ENCODE measurements at regions not wholly inside any gene's neighbourhood (a gene's known extent, or its start where the extent isn't known, plus 50 kb on each side); places are given as distances from the start of the nearest gene placed in this dataset.

GRCh38 chr13:112202966-112203365, 136.0 kb downstream of the SOX1 start:
- Histone ChIP-seq H3K4me3 (ENCODE audit: low read length) (no peak overlapping the region), H3K27me3 (ENCODE audit: insufficient read depth, low read length) (no peaks in the 10 kb centered on the region), H2AFZ (ENCODE audit: low read depth, low read length) (no peak overlapping the region), H3K4me1 (ENCODE audit: insufficient read depth, low read length) (peaks cover 56% of the 10 kb centered on the region), H3K9me3 (ENCODE audit: low read length) (no peaks in the 10 kb centered on the region), H3K36me3 (ENCODE audit: insufficient read depth, low read length) (no peaks in the 10 kb centered on the region)

- no peak overlapping the region for H3K4me3 ChIP-seq (ENCODE audit: low read length)
- no peak overlapping the region for H2AFZ ChIP-seq (ENCODE audit: low read depth, low read length)
- peaks cover 55% of the 10 kb centered on the region for H3K4me1 ChIP-seq (ENCODE audit: insufficient read depth, low read length)
- H3K27me3 ChIP-seq (ENCODE audit: insufficient read depth, low read length): no peaks in the 10 kb centered on the region
- peaks cover 2% of the 10 kb centered on the region for H3K9me3 ChIP-seq (ENCODE audit: low read length)
- no peaks in the 10 kb centered on the region for H3K36me3 ChIP-seq (ENCODE audit: insufficient read depth, low read length)
Measured at GRCh38 chr13:112203614-112204013, 136.7 kb downstream of the SOX1 start.

GRCh38 chr13:112204346-112205327, 137.7 kb downstream of the SOX1 start:
- Histone ChIP-seq H3K4me3 (ENCODE audit: low read length) (peak overlapping the region; percentile 31), H3K27me3 (ENCODE audit: insufficient read depth, low read length) (no peaks in the 10 kb centered on the region), H3K36me3 (ENCODE audit: insufficient read depth, low read length) (no peaks in the 10 kb centered on the region), H3K4me1 (ENCODE audit: insufficient read depth, low read length) (peaks cover 55% of the 10 kb centered on the region), H2AFZ (ENCODE audit: low read depth, low read length) (no peak overlapping the region), H3K9me3 (ENCODE audit: low read length) (peaks cover 2% of the 10 kb centered on the region)

GRCh38 chr13:112205990-112206389, 139.0 kb downstream of the SOX1 start:
- H3K27me3 ChIP-seq (ENCODE audit: insufficient read depth, low read length): no peaks in the 10 kb centered on the region
- H2AFZ ChIP-seq (ENCODE audit: low read depth, low read length): peak overlapping the region; percentile 21
- H3K36me3 ChIP-seq (ENCODE audit: insufficient read depth, low read length): no peaks in the 10 kb centered on the region
- H3K4me3 ChIP-seq (ENCODE audit: low read length): peak overlapping the region; percentile 31
- H3K9me3 ChIP-seq (ENCODE audit: low read length): peaks cover 2% of the 10 kb centered on the region
- peaks cover 64% of the 10 kb centered on the region for H3K4me1 ChIP-seq (ENCODE audit: insufficient read depth, low read length)

- Histone ChIP-seq H3K9me3 (ENCODE audit: low read length) (peaks cover 2% of the 10 kb centered on the region), H3K36me3 (ENCODE audit: insufficient read depth, low read length) (no peaks in the 10 kb centered on the region), H3K4me3 (ENCODE audit: low read length) (no peak overlapping the region), H2AFZ (ENCODE audit: low read depth, low read length) (no peak overlapping the region), H3K27me3 (ENCODE audit: insufficient read depth, low read length) (no peaks in the 10 kb centered on the region), H3K4me1 (ENCODE audit: insufficient read depth, low read length) (peaks cover 73% of the 10 kb centered on the region)
Measured at GRCh38 chr13:112207129-112207528, 140.2 kb downstream of the SOX1 start.

- H2AFZ ChIP-seq (ENCODE audit: low read depth, low read length): no peak overlapping the region
- H3K27me3 ChIP-seq (ENCODE audit: insufficient read depth, low read length): no peaks in the 10 kb centered on the region
- H3K4me1 ChIP-seq (ENCODE audit: insufficient read depth, low read length): peaks cover 58% of the 10 kb centered on the region
- no peaks in the 10 kb centered on the region for H3K36me3 ChIP-seq (ENCODE audit: insufficient read depth, low read length)
- peaks cover 2% of the 10 kb centered on the region for H3K9me3 ChIP-seq (ENCODE audit: low read length)
- H3K4me3 ChIP-seq (ENCODE audit: low read length): no peak overlapping the region
Measured at GRCh38 chr13:112208656-112209055, 141.7 kb downstream of the SOX1 start.

- Histone ChIP-seq H3K27me3 (ENCODE audit: insufficient read depth, low read length) (no peaks in the 10 kb centered on the region), H3K4me1 (ENCODE audit: insufficient read depth, low read length) (peaks cover 52% of the 10 kb centered on the region), H3K36me3 (ENCODE audit: insufficient read depth, low read length) (no peaks in the 10 kb centered on the region), H2AFZ (ENCODE audit: low read depth, low read length) (no peak overlapping the region), H3K9me3 (ENCODE audit: low read length) (peaks cover 2% of the 10 kb centered on the region), H3K4me3 (ENCODE audit: low read length) (no peak overlapping the region)
Measured at GRCh38 chr13:112209266-112209665, 142.3 kb downstream of the SOX1 start.

- H3K27me3 ChIP-seq (ENCODE audit: insufficient read depth, low read length): no peaks in the 10 kb centered on the region
- no peaks in the 10 kb centered on the region for H3K36me3 ChIP-seq (ENCODE audit: insufficient read depth, low read length)
- H2AFZ ChIP-seq (ENCODE audit: low read depth, low read length): no peak overlapping the region
- H3K4me3 ChIP-seq (ENCODE audit: low read length): no peak overlapping the region
- peaks cover 2% of the 10 kb centered on the region for H3K9me3 ChIP-seq (ENCODE audit: low read length)
- H3K4me1 ChIP-seq (ENCODE audit: insufficient read depth, low read length): peaks cover 47% of the 10 kb centered on the region
Measured at GRCh38 chr13:112209711-112210110, 142.8 kb downstream of the SOX1 start.

- peaks cover 41% of the 10 kb centered on the region for H3K4me1 ChIP-seq (ENCODE audit: insufficient read depth, low read length)
- H2AFZ ChIP-seq (ENCODE audit: low read depth, low read length): no peak overlapping the region
- no peaks in the 10 kb centered on the region for H3K27me3 ChIP-seq (ENCODE audit: insufficient read depth, low read length)
- peaks cover 2% of the 10 kb centered on the region for H3K9me3 ChIP-seq (ENCODE audit: low read length)
- no peaks in the 10 kb centered on the region for H3K36me3 ChIP-seq (ENCODE audit: insufficient read depth, low read length)
- H3K4me3 ChIP-seq (ENCODE audit: low read length): no peak overlapping the region
Measured at GRCh38 chr13:112210371-112210770, 143.4 kb downstream of the SOX1 start.

- peaks cover 2% of the 10 kb centered on the region for H3K9me3 ChIP-seq (ENCODE audit: low read length)
- H3K36me3 ChIP-seq (ENCODE audit: insufficient read depth, low read length): no peaks in the 10 kb centered on the region
- no peak overlapping the region for H2AFZ ChIP-seq (ENCODE audit: low read depth, low read length)
- no peaks in the 10 kb centered on the region for H3K27me3 ChIP-seq (ENCODE audit: insufficient read depth, low read length)
- H3K4me1 ChIP-seq (ENCODE audit: insufficient read depth, low read length): peaks cover 25% of the 10 kb centered on the region
- no peak overlapping the region for H3K4me3 ChIP-seq (ENCODE audit: low read length)
Measured at GRCh38 chr13:112212533-112212932, 145.6 kb downstream of the SOX1 start.

GRCh38 chr13:112213467-112214255, 146.7 kb downstream of the SOX1 start:
- H3K27me3 ChIP-seq (ENCODE audit: insufficient read depth, low read length): no peaks in the 10 kb centered on the region
- no peaks in the 10 kb centered on the region for H3K9me3 ChIP-seq (ENCODE audit: low read length)
- H3K36me3 ChIP-seq (ENCODE audit: insufficient read depth, low read length): no peaks in the 10 kb centered on the region
- peaks cover 23% of the 10 kb centered on the region for H3K4me1 ChIP-seq (ENCODE audit: insufficient read depth, low read length)
- no peak overlapping the region for H2AFZ ChIP-seq (ENCODE audit: low read depth, low read length)
- no peak overlapping the region for H3K4me3 ChIP-seq (ENCODE audit: low read length)

GRCh38 chr13:112215871-112216270, 148.9 kb downstream of the SOX1 start:
- no peaks in the 10 kb centered on the region for H3K36me3 ChIP-seq (ENCODE audit: insufficient read depth, low read length)
- H3K4me3 ChIP-seq (ENCODE audit: low read length): no peak overlapping the region
- no peak overlapping the region for H2AFZ ChIP-seq (ENCODE audit: low read depth, low read length)
- peaks cover 37% of the 10 kb centered on the region for H3K4me1 ChIP-seq (ENCODE audit: insufficient read depth, low read length)
- no peaks in the 10 kb centered on the region for H3K9me3 ChIP-seq (ENCODE audit: low read length)
- no peaks in the 10 kb centered on the region for H3K27me3 ChIP-seq (ENCODE audit: insufficient read depth, low read length)

GRCh38 chr13:112217431-112217830, 150.5 kb downstream of the SOX1 start:
- Histone ChIP-seq H3K36me3 (ENCODE audit: insufficient read depth, low read length) (no peaks in the 10 kb centered on the region), H3K4me1 (ENCODE audit: insufficient read depth, low read length) (peaks cover 28% of the 10 kb centered on the region), H2AFZ (ENCODE audit: low read depth, low read length) (no peak overlapping the region), H3K9me3 (ENCODE audit: low read length) (no peaks in the 10 kb centered on the region), H3K4me3 (ENCODE audit: low read length) (no peak overlapping the region), H3K27me3 (ENCODE audit: insufficient read depth, low read length) (no peaks in the 10 kb centered on the region)
